GM12878 (cell line): ENCODE measurements at regions not wholly inside any gene's neighbourhood (a gene's known extent, or its start where the extent isn't known, plus 50 kb on each side); places are given as distances from the start of the nearest gene placed in this dataset.

Experiments
- ATAC-seq: fragments of 200-7000 bp; cut with Tn5 transposase; 3 replicates; pipeline ENCODE4 v1.9.1; 2020; ENCODE audit warnings: mild to moderate bottlenecking, moderate library complexity
- BruUV-seq: library from RNA; stranded (reverse); fragments of 400-500 nt; replicated peaks from 2 replicates; lab custom pipeline; 2021; lab: Mats Ljungman, UMichigan
- CTCF ChIA-PET: fragments of 300-600 bp; sonication (Branson Sonifier 250); formaldehyde crosslinking; extraction: SDS; loops from one replicate; lab custom pipeline; 2021; ENCODE audit warnings: inconsistent platforms; lab: Yijun Ruan, JAX
- POLR2A ChIA-PET: fragments of 350-600 bp; formaldehyde crosslinking; extraction: SDS; loops from one replicate; lab custom pipeline; 2021; ENCODE audit warnings: inconsistent platforms; lab: Charles Lee
- RAD21 ChIA-PET: fragments of 300-600 bp; sonication (Branson Sonifier 250); formaldehyde crosslinking; loops from one replicate; lab custom pipeline; 2023; ENCODE audit warnings: antibody characterized with exemption; ENCODE audit not compliant: unreplicated experiment; lab: Charles Lee
- SMC1A ChIA-PET: fragments of 300-600 bp; sonication (Branson Sonifier 250); formaldehyde crosslinking; loops from one replicate; lab custom pipeline; 2023; ENCODE audit not compliant: unreplicated experiment, uncharacterized antibody; lab: Charles Lee
- DNase-seq: peaks from one replicate; pipeline ENCODE4 v3.0.0-alpha.2; 2011; ENCODE audit warnings: low read depth, low spot score
- FAIRE-seq: peaks from 3 replicates; lab custom pipeline; 2011; peaks lifted over from hg19 to GRCh38; lab: Jason Lieb, UNC
- H2AFZ ChIP-seq: 2 replicates; pipeline ENCODE4 v1.6.0; 2011; ENCODE audit warnings: low read depth, low read length, control low read depth; ENCODE audit not compliant: control insufficient read depth
- H3K27ac ChIP-seq: 2 replicates; pipeline ENCODE4 v1.5.1; 2011; ENCODE audit warnings: control low read depth; ENCODE audit not compliant: control insufficient read depth, insufficient read depth
- H3K27me3 ChIP-seq, 2 experiments: replicated peaks in 1 of 2; 2 replicates each; pipeline versions ENCODE4 v1.6.0 to v1.6.1; 2011; ENCODE audit warnings: low read length in 1 of 2; ENCODE audit not compliant: control insufficient read depth in 2 of 2, insufficient read depth in 2 of 2
- H3K36me3 ChIP-seq, 2 experiments: 2 replicates each; pipeline ENCODE4 v1.5.1; 2011; ENCODE audit warnings: low read length in 1 of 2; ENCODE audit not compliant: control insufficient read depth in 2 of 2, insufficient read depth in 2 of 2
- H3K4me1 ChIP-seq: 2 replicates; pipeline ENCODE4 v1.6.1; 2011; ENCODE audit warnings: mild to moderate bottlenecking, low read length, moderate library complexity, mixed read lengths; ENCODE audit not compliant: control insufficient read depth, insufficient read depth
- H3K4me2 ChIP-seq: 2 replicates; pipeline ENCODE4 v1.6.0; 2011; ENCODE audit warnings: control low read depth; ENCODE audit not compliant: control insufficient read depth, insufficient read depth
- H3K4me3 ChIP-seq: fragments of 200-600 bp; sonication (generic); 2 replicates; pipeline ENCODE4 v1.5.1; 2016
- H3K79me2 ChIP-seq: 2 replicates; pipeline ENCODE4 v1.6.0; 2011; ENCODE audit warnings: low read length; ENCODE audit not compliant: control insufficient read depth, insufficient read depth
- H3K9ac ChIP-seq: 2 replicates; pipeline ENCODE4 v1.8.0; 2011; ENCODE audit warnings: low read length, control low read depth, mixed read lengths; ENCODE audit not compliant: control insufficient read depth, insufficient read depth
- H3K9me3 ChIP-seq: replicated peaks from 3 replicates; pipeline ENCODE4 v1.5.1; 2011; ENCODE audit warnings: mild to moderate bottlenecking, low read length; ENCODE audit not compliant: control insufficient read depth, insufficient read depth
- H4K20me1 ChIP-seq: 2 replicates; pipeline ENCODE4 v1.6.0; 2011; ENCODE audit not compliant: control insufficient read depth, insufficient read depth
- BMI1 ChIP-seq: fragments of 450-650 bp; IDR thresholded peaks from 2 replicates; pipeline ENCODE4 v1.6.1; 2016; ENCODE audit warnings: mild to moderate bottlenecking, moderate library complexity, borderline replicate concordance
- CHD1 ChIP-seq: IDR thresholded peaks from 2 replicates; pipeline ENCODE4 v1.6.1; 2012; ENCODE audit warnings: low read depth, low read length, improper control_type of control experiment
- CREM ChIP-seq: IDR thresholded peaks from 2 replicates; pipeline ENCODE4 v1.6.1; 2014; ENCODE audit warnings: antibody characterized with exemption, low read depth
- E4F1 ChIP-seq: fragments of 450-650 bp; IDR thresholded peaks from 2 replicates; pipeline ENCODE4 v1.6.1; 2018; ENCODE audit warnings: borderline replicate concordance, mild to moderate bottlenecking; ENCODE audit not compliant: partially characterized antibody
- EP300 ChIP-seq, 2 experiments: fragments of 150-350 bp in 1 of 2; IDR thresholded peaks; 2 replicates each; pipeline ENCODE4 v1.6.1; 2011 to 2012; ENCODE audit warnings: low read depth in 2 of 2, low read length in 2 of 2, borderline replicate concordance in 1 of 2, improper control_type of control experiment in 1 of 2, inconsistent platforms in 1 of 2; ENCODE audit not compliant: control insufficient read depth in 1 of 2
- HCFC1 ChIP-seq: fragments of 150-350 bp; IDR thresholded peaks from 2 replicates; pipeline ENCODE4 v1.6.1; 2014; ENCODE audit warnings: low read length
- KAT2A ChIP-seq: conservative IDR thresholded peaks from 2 replicates; pipeline ENCODE4 v1.6.1; 2011; ENCODE audit warnings: low read depth, low read length; ENCODE audit not compliant: control insufficient read depth
- KDM1A ChIP-seq: fragments of 200-600 bp; sonication (generic); IDR thresholded peaks from 2 replicates; pipeline ENCODE4 v1.6.1; 2016; ENCODE audit warnings: borderline replicate concordance
- LARP7 ChIP-seq: fragments of 450-650 bp; IDR thresholded peaks from 2 replicates; pipeline ENCODE4 v1.6.1; 2017; ENCODE audit warnings: mild to moderate bottlenecking
- MAX ChIP-seq: IDR thresholded peaks from 2 replicates; pipeline ENCODE4 v1.6.1; 2012; ENCODE audit warnings: low read depth, low read length, improper control_type of control experiment
- MLLT1 ChIP-seq: fragments of 450-650 bp; IDR thresholded peaks from 2 replicates; pipeline ENCODE4 v1.6.1; 2016; ENCODE audit warnings: mild to moderate bottlenecking
- PAX5 ChIP-seq: IDR thresholded peaks from 2 replicates; pipeline ENCODE4 v1.6.1; 2011; ENCODE audit warnings: low read depth, low read length, borderline replicate concordance
- SUPT20H ChIP-seq: IDR thresholded peaks from 2 replicates; pipeline ENCODE4 v1.6.1; 2011; ENCODE audit warnings: low read depth, mild to moderate bottlenecking, low read length, moderate library complexity, borderline replicate concordance; ENCODE audit not compliant: control insufficient read depth
- ZNF622 ChIP-seq: fragments of 450-650 bp; IDR thresholded peaks from 2 replicates; pipeline ENCODE4 v1.6.1; 2017; ENCODE audit warnings: mild to moderate bottlenecking, inconsistent platforms
- ZNF687 ChIP-seq: fragments of 450-650 bp; IDR thresholded peaks from 2 replicates; pipeline ENCODE4 v1.6.1; 2017; ENCODE audit warnings: mild to moderate bottlenecking, moderate library complexity
- WGBS: methylation state at CpG from one replicate; pipeline ENCODE4 v1.1.6; 2016; ENCODE audit warnings: low lambda C conversion rate; ENCODE audit not compliant: insufficient replicate concordance, insufficient coverage; ENCODE audit errors: missing lambda C conversion rate; 5-methylcytosine and 5-hydroxymethylcytosine counted together
- in situ Hi-C: fragments of 300-500 bp; cut with MboI; formaldehyde crosslinking; loops from 9 replicates; pipeline ENCODE4 v1.14.3; 2018; ENCODE audit warnings: mixed read lengths
- intact Hi-C: fragments of 100-400 bp; cut with micrococcal nuclease; formaldehyde crosslinking; loops from one replicate; pipeline ENCODE4 v1.14.2; 2022; ENCODE audit not compliant: unreplicated experiment

- H3K4me2 ChIP-seq: no peak overlapping the region
- ATAC-seq (no peak), DNase-seq (no peak), FAIRE-seq (no peak)
- POLR2A ChIA-PET: no interaction called here
- no peak overlapping the region for H2AFZ ChIP-seq
- BruUV-seq: no TSS peak
- intact Hi-C loops (no loop called here), in situ Hi-C loops (no loop called here)
- no peaks in the 10 kb centered on the region for H3K79me2 ChIP-seq
- H3K4me3 ChIP-seq: no peak overlapping the region
- no peaks in the 10 kb centered on the region for H4K20me1 ChIP-seq
- no peak overlapping the region for H3K9ac ChIP-seq
- H3K9me3 ChIP-seq: no peaks in the 10 kb centered on the region
- RAD21 ChIA-PET: interaction anchor here (1.0 kb wide), 1 partner anchor 12 kb away, joined by 3 read pairs; no protein-coding TSS in a partner anchor
- no peaks in the 10 kb centered on the region for H3K36me3 ChIP-seq
- WGBS: 38% methylated on average over 2 of the region's 2 CpGs
- no peaks in the 10 kb centered on the region for H3K4me1 ChIP-seq
- SMC1A ChIA-PET: no interaction called here
- no peaks in the 10 kb centered on the region for H3K27me3 ChIP-seq
- CTCF ChIA-PET: interaction anchor here (1.2 kb wide), 1 partner anchor 15 kb away, joined by 3 read pairs; no protein-coding TSS in a partner anchor
- H3K27ac ChIP-seq: no peak overlapping the region
- TF ChIP-seq HCFC1 (no peak), SUPT20H (no peak), BMI1 (no peak), KAT2A (no peak), EP300 (IDR thresholded peaks at IDR 0.05; ENCODE audit: borderline replicate concordance in 1 of 2, control insufficient read depth in 1 of 2, low read depth in 2 of 2, low read length in 2 of 2) (no peak), MAX (no peak), ZNF622 (no peak), E4F1 (no peak), KDM1A (no peak), CREM (no peak), CHD1 (no peak), MLLT1 (no peak), LARP7 (no peak), ZNF687 (no peak), PAX5 (no peak)
Measured at GRCh38 chr5:30957591-30957990, 235.9 kb upstream of the CDH6 start.
